ENCODE measurements at regions not wholly inside any gene's neighbourhood (a gene's known extent, or its start where the extent isn't known, plus 50 kb on each side); places are given as distances from the start of the nearest gene placed in this dataset.

- TF ChIP-seq TAF1 (IDR thresholded peaks at IDR 0.05; ENCODE audit: borderline replicate concordance, low read depth, low read length) (peak; percentile 33; the same call in 1 of the 2 replicates), MEF2A (IDR thresholded peaks at IDR 0.05; ENCODE audit: borderline replicate concordance, low read depth) (peak; percentile 58; the same call in 1 of the 2 replicates)
- TF ChIP-seq, protein P1, sequence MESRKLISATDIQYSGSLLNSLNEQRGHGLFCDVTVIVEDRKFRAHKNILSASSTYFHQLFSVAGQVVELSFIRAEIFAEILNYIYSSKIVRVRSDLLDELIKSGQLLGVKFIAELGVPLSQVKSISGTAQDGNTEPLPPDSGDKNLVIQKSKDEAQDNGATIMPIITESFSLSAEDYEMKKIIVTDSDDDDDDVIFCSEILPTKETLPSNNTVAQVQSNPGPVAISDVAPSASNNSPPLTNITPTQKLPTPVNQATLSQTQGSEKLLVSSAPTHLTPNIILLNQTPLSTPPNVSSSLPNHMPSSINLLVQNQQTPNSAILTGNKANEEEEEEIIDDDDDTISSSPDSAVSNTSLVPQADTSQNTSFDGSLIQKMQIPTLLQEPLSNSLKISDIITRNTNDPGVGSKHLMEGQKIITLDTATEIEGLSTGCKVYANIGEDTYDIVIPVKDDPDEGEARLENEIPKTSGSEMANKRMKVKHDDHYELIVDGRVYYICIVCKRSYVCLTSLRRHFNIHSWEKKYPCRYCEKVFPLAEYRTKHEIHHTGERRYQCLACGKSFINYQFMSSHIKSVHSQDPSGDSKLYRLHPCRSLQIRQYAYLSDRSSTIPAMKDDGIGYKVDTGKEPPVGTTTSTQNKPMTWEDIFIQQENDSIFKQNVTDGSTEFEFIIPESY (IDR thresholded peaks at IDR 0.05; ENCODE audit: borderline replicate concordance, low read depth) = peak; percentile 67; the same call in 1 of the 2 replicates
Measured at GRCh38 chr6:105592329-105592728, 189.4 kb upstream of the PREP start (continued).

GRCh38 chr6:105591053-105591452, 188.2 kb upstream of the PREP start:
- no peak overlapping the region for H3K4me3 ChIP-seq (ENCODE audit: low read depth in 2 of 2, low read length in 1 of 2)
- DNase-seq = no peak
- 25% methylated on average over 2 of the region's 2 CpGs for WGBS (ENCODE audit: low lambda C conversion rate)
- H2AFZ ChIP-seq (ENCODE audit: low read depth) = no peak overlapping the region; the same call in 1 of the 2 replicates
- no peaks in the 10 kb centered on the region for H3K36me3 ChIP-seq (replicated peaks in 1 of 2; ENCODE audit: control insufficient read depth in 1 of 2, insufficient read depth in 2 of 2, low read length in 1 of 2)
- H3K9me2 ChIP-seq = no peaks in the 10 kb centered on the region
- no peak overlapping the region for H3K4me2 ChIP-seq
- H3K79me2 ChIP-seq (ENCODE audit: insufficient read depth) = no peaks in the 10 kb centered on the region
- POLR2A ChIA-PET = no interaction called here
- peak overlapping the region; percentile 62; the same call in 1 of the 2 replicates for H3K9ac ChIP-seq
- TF ChIP-seq FOXM1 (IDR thresholded peaks at IDR 0.05; ENCODE audit: low read depth) (no peak), ELF1 (IDR thresholded peaks at IDR 0.05) (0 out of 2 replicates have a peak, but pooled peaks have one; percentile 22), FOSL2 (IDR thresholded peaks at IDR 0.05; ENCODE audit: borderline replicate concordance, low read depth) (peak; percentile 19; the same call in 1 of the 2 replicates), IRF3 (IDR thresholded peaks at IDR 0.05; ENCODE audit: low read depth, low read length) (no peak), EP300 (IDR thresholded peaks at IDR 0.05; ENCODE audit: borderline replicate concordance in 1 of 2, low read depth in 1 of 2, low read length in 1 of 2) (peak in 1 of 2 experiments; percentile 41; a peak in 1 of 4 replicates), TCF12 (IDR thresholded peaks at IDR 0.05) (peak; percentile 37; the same call in 1 of the 2 replicates)
- TF ChIP-seq, protein P2, sequence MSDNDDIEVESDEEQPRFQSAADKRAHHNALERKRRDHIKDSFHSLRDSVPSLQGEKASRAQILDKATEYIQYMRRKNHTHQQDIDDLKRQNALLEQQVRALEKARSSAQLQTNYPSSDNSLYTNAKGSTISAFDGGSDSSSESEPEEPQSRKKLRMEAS (IDR thresholded peaks at IDR 0.05; ENCODE audit: low read depth) = no peak
- TF ChIP-seq, protein P3, sequence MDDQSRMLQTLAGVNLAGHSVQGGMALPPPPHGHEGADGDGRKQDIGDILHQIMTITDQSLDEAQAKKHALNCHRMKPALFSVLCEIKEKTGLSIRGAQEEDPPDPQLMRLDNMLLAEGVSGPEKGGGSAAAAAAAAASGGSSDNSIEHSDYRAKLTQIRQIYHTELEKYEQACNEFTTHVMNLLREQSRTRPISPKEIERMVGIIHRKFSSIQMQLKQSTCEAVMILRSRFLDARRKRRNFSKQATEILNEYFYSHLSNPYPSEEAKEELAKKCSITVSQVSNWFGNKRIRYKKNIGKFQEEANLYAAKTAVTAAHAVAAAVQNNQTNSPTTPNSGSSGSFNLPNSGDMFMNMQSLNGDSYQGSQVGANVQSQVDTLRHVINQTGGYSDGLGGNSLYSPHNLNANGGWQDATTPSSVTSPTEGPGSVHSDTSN (IDR thresholded peaks at IDR 0.05) = peak; percentile 61
- peak overlapping the region in 1 of 2 experiments; percentile 100; a peak in 2 of 4 replicates for H3K27ac ChIP-seq (ENCODE audit: low read depth in 2 of 2, low read length in 1 of 2)
- peaks cover 70% of the 10 kb centered on the region for H3F3A ChIP-seq (replicated peaks; ENCODE audit: insufficient read depth)
- CTCF ChIA-PET = no interaction called here
- H3K9me3 ChIP-seq = no peaks in the 10 kb centered on the region
- H3K4me1 ChIP-seq (ENCODE audit: control insufficient read depth in 1 of 2, insufficient read depth in 2 of 2, low read depth in 1 of 2, low read length in 1 of 2) = peaks cover 0 to 45% of the 10 kb centered on the region in 2 experiments; a peak in 3 of 4 replicates
- H3K27me3 ChIP-seq (ENCODE audit: insufficient read depth) = no peaks in the 10 kb centered on the region
- no peaks in the 10 kb centered on the region for H4K20me1 ChIP-seq (ENCODE audit: insufficient read depth)
